RWPE1 (cell line): ENCODE measurements at regions not wholly inside any gene's neighbourhood (a gene's known extent, or its start where the extent isn't known, plus 50 kb on each side); places are given as distances from the start of the nearest gene placed in this dataset.

Source experiments
- CTCF ChIA-PET: fragments of 350-600 bp; sonication (Branson Sonifier 250); formaldehyde crosslinking; extraction: SDS; loops from one replicate; lab custom pipeline; 2021; lab: Yijun Ruan, JAX
- POLR2A ChIA-PET: fragments of 400-600 bp; formaldehyde crosslinking; extraction: SDS; loops from one replicate; lab custom pipeline; 2020; ENCODE audit warnings: antibody characterized with exemption; ENCODE audit not compliant: low non-redundant PET; lab: Yijun Ruan, JAX
- DNase-seq: peaks from one replicate; pipeline ENCODE4 v3.0.0; 2012; ENCODE audit warnings: low spot score
- H3K27ac ChIP-seq: fragments of 450-650 bp; 2 replicates; pipeline ENCODE4 v1.5.1; 2017
- CTCF ChIP-seq: fragments of 450-650 bp; conservative IDR thresholded peaks from 2 replicates; pipeline ENCODE4 v1.5.1; 2017; ENCODE audit warnings: low read depth, mild to moderate bottlenecking

GRCh38 chr6:164579035-164579434 is 730.4 kb downstream of the C6orf118 start:
- ChIA-PET POLR2A (no interaction called here), CTCF (no interaction called here)
- TF ChIP-seq CTCF = no peak
- DNase-seq = no peak
- no peak overlapping the region for H3K27ac ChIP-seq

GRCh38 chr6:164578616-164579015 is 730.8 kb downstream of the C6orf118 start:
- ChIA-PET CTCF (no interaction called here), POLR2A (no interaction called here)
- H3K27ac ChIP-seq = no peak overlapping the region
- no peak for TF ChIP-seq CTCF
- no peak for DNase-seq

- TF ChIP-seq CTCF = no peak
- POLR2A ChIA-PET = no interaction called here
- no peak overlapping the region for H3K27ac ChIP-seq
- CTCF ChIA-PET = no interaction called here
- no peak for DNase-seq
Observed at GRCh38 chr6:164570801-164571200, 738.6 kb downstream of the C6orf118 start.

DNA sequence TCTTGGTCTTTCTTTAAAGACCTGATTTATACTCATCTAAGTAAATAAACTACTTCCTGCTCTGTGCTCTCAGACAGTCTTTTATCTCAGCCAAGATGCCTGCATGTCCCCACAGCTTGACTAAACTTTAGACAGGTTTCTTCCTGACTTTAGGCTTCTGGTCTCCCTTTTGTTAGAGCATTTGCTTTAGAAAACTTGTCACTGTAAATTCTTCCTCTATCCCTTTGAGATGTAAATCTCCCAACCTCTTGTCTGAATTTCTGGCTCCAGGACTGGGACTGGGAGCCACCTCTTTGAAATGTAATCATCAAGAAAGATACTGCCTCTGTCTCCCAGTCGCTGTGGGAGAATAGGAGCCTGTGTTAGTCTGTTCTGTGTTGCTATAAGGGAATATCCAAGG is 739.9 kb downstream of the C6orf118 start:
- ChIA-PET POLR2A (no interaction called here), CTCF (no interaction called here)
- no peak for TF ChIP-seq CTCF
- no peak for DNase-seq
- H3K27ac ChIP-seq = no peak overlapping the region

GRCh38 chr6:164563924-164564323 is 745.5 kb downstream of the C6orf118 start:
- no peak for TF ChIP-seq CTCF
- CTCF ChIA-PET = interaction anchor here (0.7 kb wide), 1 partner anchor 412 kb away, joined by 3 read pairs; no protein-coding TSS in a partner anchor
- POLR2A ChIA-PET = no interaction called here
- no peak for DNase-seq
- H3K27ac ChIP-seq = no peak overlapping the region

DNA sequence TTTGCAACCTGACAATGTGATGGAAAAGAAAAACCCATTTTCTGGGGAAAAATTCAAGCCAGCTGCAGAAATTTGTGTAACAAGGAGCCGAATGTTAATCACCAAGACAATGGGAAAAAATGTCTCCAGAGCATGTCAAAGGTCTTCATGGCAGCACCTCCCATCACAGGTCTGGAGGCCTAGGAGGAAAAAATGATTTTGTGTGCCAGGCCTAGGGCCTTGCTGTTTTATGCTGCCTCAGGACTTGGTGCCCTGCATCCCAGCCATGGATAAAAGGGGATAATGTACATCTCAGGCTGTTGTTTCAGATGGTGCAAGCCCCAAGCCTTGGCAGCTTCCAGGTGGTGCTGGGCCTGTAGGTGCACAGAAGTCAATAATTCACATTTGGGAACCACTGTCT is 747.7 kb downstream of the C6orf118 start:
- H3K27ac ChIP-seq = no peak overlapping the region
- POLR2A ChIA-PET = interaction anchor here (0.6 kb wide), 1 partner anchor 39 kb away, joined by 3 read pairs; no protein-coding TSS in a partner anchor
- no peak for DNase-seq
- no peak for TF ChIP-seq CTCF
- CTCF ChIA-PET = no interaction called here
